HL-60/S4 treated with retinoic acid at 250 ng/mL for 4 days and 3 days (cell line): ENCODE measurements at regions not wholly inside any gene's neighbourhood (a gene's known extent, or its start where the extent isn't known, plus 50 kb on each side); places are given as distances from the start of the nearest gene placed in this dataset.
"Not testable (repeated sequence)": the region's sequence is repeated elsewhere in the genome, so short reads cannot be mapped to it uniquely, and the experiment has no call there.

ENCODE experiments used
- in situ Hi-C: fragments of 300-500 bp; cut with MboI; formaldehyde crosslinking; loops from 2 replicates; pipeline ENCODE4 v1.7.0; 2022; ENCODE audit warnings: low sequenced_read_pairs

- in situ Hi-C loops: no loop called here
Measured at GRCh38 chr4:138595171-138595570, 353.0 kb upstream of the SLC7A11 start.

GRCh38 chr4:138592796-138593195, 350.6 kb upstream of the SLC7A11 start:
- in situ Hi-C loops: no loop called here

- in situ Hi-C loops: no loop called here
Measured at GRCh38 chr4:138591808-138592207, 349.7 kb upstream of the SLC7A11 start.

GRCh38 chr4:138588501-138588900, 346.4 kb upstream of the SLC7A11 start:
- in situ Hi-C loops: no loop called here

GRCh38 chr4:138579146-138579545, 337.0 kb upstream of the SLC7A11 start:
- in situ Hi-C loops: no loop called here

- in situ Hi-C loops: not testable (repeated sequence)
Measured at GRCh38 chr4:138577826-138578225, 335.7 kb upstream of the SLC7A11 start.

GRCh38 chr4:138577145-138577544, 335.0 kb upstream of the SLC7A11 start:
- in situ Hi-C loops: no loop called here

GRCh38 chr4:138576684-138577083, 334.5 kb upstream of the SLC7A11 start:
- in situ Hi-C loops: no loop called here

- in situ Hi-C loops: no loop called here
Measured at GRCh38 chr4:138573246-138573645, 331.1 kb upstream of the SLC7A11 start.

- in situ Hi-C loops: no loop called here
Measured at GRCh38 chr4:138572007-138572406, 329.9 kb upstream of the SLC7A11 start.

GRCh38 chr4:138567696-138568095, 325.5 kb upstream of the SLC7A11 start:
- in situ Hi-C loops: no loop called here

GRCh38 chr4:138565576-138565975, 323.4 kb upstream of the SLC7A11 start:
- in situ Hi-C loops: no loop called here

- in situ Hi-C loops: no loop called here
Measured at GRCh38 chr4:138562544-138562991, 320.4 kb upstream of the SLC7A11 start.

- in situ Hi-C loops: no loop called here
Measured at GRCh38 chr4:138561906-138562305, 319.8 kb upstream of the SLC7A11 start.

- in situ Hi-C loops: no loop called here
Measured at GRCh38 chr4:138561276-138561880, 319.2 kb upstream of the SLC7A11 start.

- in situ Hi-C loops: no loop called here
Measured at GRCh38 chr4:138560448-138560847, 318.3 kb upstream of the SLC7A11 start.

GRCh38 chr4:138558886-138559285, 316.7 kb upstream of the SLC7A11 start:
- in situ Hi-C loops: no loop called here

GRCh38 chr4:138555584-138555983, 313.4 kb upstream of the SLC7A11 start:
- in situ Hi-C loops: no loop called here

- in situ Hi-C loops: no loop called here
Measured at GRCh38 chr4:138555108-138555507, 313.0 kb upstream of the SLC7A11 start.

GRCh38 chr4:138553001-138553845, 311.1 kb upstream of the SLC7A11 start:
- in situ Hi-C loops: no loop called here

- in situ Hi-C loops: no loop called here
Measured at GRCh38 chr4:138542191-138542776, 300.1 kb upstream of the SLC7A11 start.
